ENCODE measurements at regions not wholly inside any gene's neighbourhood (a gene's known extent, or its start where the extent isn't known, plus 50 kb on each side); places are given as distances from the start of the nearest gene placed in this dataset.

- H3K4me3 Mint-ChIP-seq = no peak overlapping the region
- ATAC-seq (peak; percentile 79), DNase-seq (ENCODE audit: low spot score) (no peak)
- TF ChIP-seq ZNF416 (CRISPR knock-in tag; IDR thresholded peaks at IDR 0.05) (no peak), MLX (CRISPR knock-in tag; IDR thresholded peaks at IDR 0.05) (no peak), PRRX2 (CRISPR knock-in tag; IDR thresholded peaks at IDR 0.05) (no peak), ZNF532 (CRISPR knock-in tag; IDR thresholded peaks at IDR 0.05; ENCODE audit: borderline replicate concordance) (no peak), ZNF396 (CRISPR knock-in tag; IDR thresholded peaks at IDR 0.05; ENCODE audit: borderline replicate concordance) (no peak), MXD4 (CRISPR knock-in tag; IDR thresholded peaks at IDR 0.05; ENCODE audit: borderline replicate concordance) (no peak), PRDM15 (CRISPR knock-in tag; IDR thresholded peaks at IDR 0.05) (no peak), ZNF317 (CRISPR knock-in tag; IDR thresholded peaks at IDR 0.05; ENCODE audit: borderline replicate concordance, low read depth) (no peak), STAT6 (CRISPR knock-in tag; conservative IDR thresholded peaks at IDR 0.05; ENCODE audit: low read depth) (no peak), USF2 (CRISPR knock-in tag; IDR thresholded peaks at IDR 0.05) (no peak), ZNF121 (CRISPR knock-in tag; IDR thresholded peaks at IDR 0.05) (no peak), ATF3 (CRISPR knock-in tag; conservative IDR thresholded peaks at IDR 0.05) (no peak), ARID4B (CRISPR knock-in tag; IDR thresholded peaks at IDR 0.05; ENCODE audit: borderline replicate concordance) (no peak), TP53 (CRISPR knock-in tag; IDR thresholded peaks at IDR 0.05) (no peak), AR (CRISPR knock-in tag; IDR thresholded peaks at IDR 0.05) (no peak)
- peaks cover 3% of the 10 kb centered on the region; the same call in 1 of the 2 replicates for H3K9me3 Mint-ChIP-seq
- no peaks in the 10 kb centered on the region for H3K36me3 Mint-ChIP-seq
- ChIA-PET POLR2A (no interaction called here), CTCF (interaction anchor here (1.0 to 1.7 kb wide), 2 partner anchors 176 to 195 kb away, joined by 3 to 9 read pairs; no protein-coding TSS in a partner anchor)
- H3K27me3 Mint-ChIP-seq (ENCODE audit: low read depth) = peaks cover 2% of the 10 kb centered on the region; the same call in 1 of the 2 replicates
- peaks cover 49% of the 10 kb centered on the region for H3K4me1 Mint-ChIP-seq
- peak overlapping the region; percentile 52; the same call in 1 of the 2 replicates for H3K27ac Mint-ChIP-seq
Observed at GRCh38 chr2:75432761-75433361, 127.9 kb downstream of the EVA1A start.
